SW480 (cell line): ENCODE measurements at regions not wholly inside any gene's neighbourhood (a gene's known extent, or its start where the extent isn't known, plus 50 kb on each side); places are given as distances from the start of the nearest gene placed in this dataset.
A peak's percentile ranks its signal among the peaks of the same experiment; 100 is the strongest.

Experiments used
- DNase-seq: peaks from one replicate; pipeline ENCODE4 v3.0.0-alpha.2; 2016; ENCODE audit warnings: low spot score

GRCh38 chr7:136807598-136807997 is 60.9 kb upstream of the CHRM2 start:
- DNase-seq, result no peak

DNA sequence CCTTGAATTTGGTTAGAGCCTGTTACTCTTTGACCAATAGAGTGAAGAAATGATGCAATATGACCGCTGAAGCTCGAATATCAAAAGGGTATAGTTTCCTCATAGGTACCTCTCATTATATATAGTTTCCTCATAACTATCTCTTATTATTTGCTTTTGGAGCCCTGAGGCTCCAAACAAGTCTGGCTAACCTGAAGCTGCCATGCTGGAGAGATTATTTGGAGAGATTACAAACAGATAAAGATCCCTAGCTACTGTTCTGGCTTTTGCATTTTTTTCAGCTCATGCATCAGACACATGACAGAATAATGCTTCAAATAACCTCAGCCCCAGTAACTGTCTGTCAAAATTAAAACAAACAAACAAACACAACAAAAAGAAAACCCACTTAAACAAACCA is 65.4 kb upstream of the CHRM2 start:
- DNase-seq, result no peak

DNA sequence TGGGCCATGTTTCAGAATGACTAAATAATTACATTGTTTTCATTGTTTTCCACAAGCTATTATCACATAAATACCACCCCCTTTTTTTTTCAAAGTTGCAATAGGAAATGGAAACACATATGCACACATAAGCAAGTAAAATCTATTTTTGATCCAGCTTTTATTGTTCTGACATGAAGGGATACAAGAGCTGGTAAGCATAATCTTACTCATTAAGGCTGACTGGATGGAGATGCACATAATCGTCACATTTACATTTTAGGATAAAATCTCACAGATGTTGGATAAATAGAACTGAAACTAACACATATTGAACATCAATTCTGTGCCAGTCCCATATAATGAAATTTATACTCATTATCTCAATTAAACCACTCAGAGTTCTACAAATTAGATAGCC is 84.5 kb upstream of the CHRM2 start:
- DNase-seq, result no peak

- no peak for DNase-seq
Observed at GRCh38 chr7:136741941-136742340, 126.5 kb upstream of the CHRM2 start.

- DNase-seq, result peak; percentile 8
Observed at GRCh38 chr7:136728945-136729344, 139.5 kb upstream of the CHRM2 start.

DNA sequence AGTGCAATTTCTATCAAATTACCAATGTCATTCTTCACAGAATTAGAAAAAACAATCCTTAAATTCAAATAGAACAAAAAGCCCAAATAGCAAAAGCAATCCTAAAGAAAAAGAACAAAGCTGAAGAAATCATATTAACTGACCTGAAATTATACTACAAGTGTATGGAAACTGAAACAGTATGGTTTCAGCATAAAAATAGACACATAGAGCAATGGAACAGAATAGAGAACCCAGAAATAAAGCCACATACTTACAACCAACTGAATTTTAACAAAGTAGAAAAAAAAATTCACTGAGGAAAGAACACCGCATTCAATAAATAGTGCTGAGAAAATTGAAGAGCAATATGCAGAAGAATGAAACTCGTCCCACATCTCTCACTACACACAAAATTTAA is 142.0 kb upstream of the CHRM2 start:
- DNase-seq, result no peak

- no peak for DNase-seq
Observed at GRCh38 chr7:136717910-136718557, 150.4 kb upstream of the CHRM2 start.

DNA sequence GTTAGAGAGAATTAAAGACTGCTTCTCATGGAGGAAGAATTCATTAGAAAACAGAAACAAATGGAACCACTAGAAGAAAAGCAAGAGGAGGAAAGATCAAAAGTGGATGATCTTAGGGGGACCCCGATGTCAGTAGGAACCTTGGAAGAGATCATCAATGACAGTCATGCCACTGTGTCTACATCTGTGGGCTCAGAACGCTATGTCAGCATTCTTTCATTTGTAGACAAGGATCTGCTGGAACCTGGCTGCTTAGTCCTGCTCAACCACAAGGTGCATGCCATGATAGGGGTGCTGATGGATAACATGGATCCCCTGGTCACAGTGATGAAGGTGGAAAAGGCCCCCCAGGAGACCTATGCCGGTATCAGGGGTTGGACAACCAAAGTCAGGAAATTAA is 154.4 kb upstream of the CHRM2 start:
- DNase-seq, result no peak

DNA sequence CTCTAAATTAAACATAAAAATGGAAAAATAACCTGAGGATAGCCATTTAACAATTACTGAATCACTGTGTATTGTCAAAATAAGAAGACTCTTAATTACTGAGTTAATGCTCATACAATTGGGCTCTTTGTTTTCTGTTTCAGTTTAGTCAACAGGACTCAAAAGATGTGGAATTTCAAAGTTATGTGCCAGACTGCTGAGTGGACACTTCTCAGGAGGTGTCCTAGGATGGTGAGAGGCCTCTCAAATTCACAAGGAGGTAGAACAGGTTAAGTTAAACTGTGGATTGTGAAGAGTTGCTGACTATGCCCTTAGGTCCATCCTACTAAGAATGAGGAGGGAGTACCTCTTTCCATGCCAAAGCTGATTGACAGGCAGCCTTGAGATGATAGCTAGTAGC is 157.7 kb upstream of the CHRM2 start:
- DNase-seq, result no peak

DNA sequence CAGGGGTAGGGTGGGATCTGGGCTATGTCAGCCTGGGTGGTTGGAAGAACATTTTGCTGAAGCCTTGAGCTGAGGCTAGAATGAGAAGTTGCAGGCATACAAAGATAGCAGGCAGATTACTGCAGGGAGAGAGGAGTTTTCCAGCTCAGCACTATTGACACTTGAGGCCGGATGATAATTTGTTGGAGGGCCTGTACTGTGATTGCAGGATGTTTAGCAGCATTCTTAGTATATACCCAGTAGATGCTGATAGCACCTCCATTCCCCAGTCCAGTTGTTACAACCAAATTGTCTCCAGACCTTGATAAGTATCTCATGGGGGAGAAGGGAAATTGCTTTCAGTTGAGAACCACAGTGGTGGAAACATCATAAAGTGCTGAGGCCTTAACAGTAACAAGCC is 158.6 kb upstream of the CHRM2 start:
- no peak for DNase-seq

- no peak for DNase-seq
Observed at GRCh38 chr7:136702913-136703312, 165.5 kb upstream of the CHRM2 start.

- no peak for DNase-seq
Observed at GRCh38 chr7:136698977-136699376, 169.5 kb upstream of the CHRM2 start.

GRCh38 chr7:136698231-136698630 is 170.2 kb upstream of the CHRM2 start:
- no peak for DNase-seq

DNA sequence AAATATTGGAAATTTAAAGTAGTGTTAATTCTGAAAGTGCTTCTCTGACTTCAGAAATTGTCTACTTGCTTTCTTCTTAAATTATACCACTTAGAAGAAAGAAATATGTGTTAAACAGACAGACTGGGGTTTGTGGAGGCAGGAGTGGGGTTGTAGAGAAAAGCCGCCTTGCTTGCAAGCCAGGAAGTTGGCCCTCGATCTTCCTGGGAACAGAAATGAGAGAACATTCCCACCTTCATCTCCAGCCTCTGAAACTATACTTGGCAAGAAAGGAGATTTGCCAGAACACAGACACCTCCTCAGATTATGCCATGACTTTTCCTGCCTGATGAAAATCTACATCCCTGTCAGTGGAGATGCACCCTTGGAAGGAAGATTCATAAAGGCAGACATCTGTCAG is 171.2 kb upstream of the CHRM2 start:
- no peak for DNase-seq

- DNase-seq, result no peak
Observed at GRCh38 chr7:136693166-136694119, 175.0 kb upstream of the CHRM2 start.

DNA sequence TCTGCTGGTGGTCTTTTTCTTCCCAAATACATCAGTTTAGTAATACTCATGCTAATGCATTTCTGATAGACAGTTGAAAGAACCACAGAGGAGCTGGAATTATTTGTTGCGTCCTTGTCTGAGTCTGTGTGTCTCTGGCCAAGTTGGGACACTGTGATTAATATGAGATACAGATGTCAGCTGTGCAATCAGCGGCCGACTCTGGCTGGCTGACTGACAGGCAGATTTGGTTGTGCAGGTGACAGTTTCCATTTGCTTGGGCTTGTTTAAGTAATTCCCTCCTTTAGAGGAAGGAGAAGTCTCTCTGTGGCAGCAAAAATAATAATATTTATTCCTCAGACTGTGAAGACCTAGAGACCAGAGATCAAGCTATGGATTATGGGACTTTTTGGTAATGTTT is 176.2 kb upstream of the CHRM2 start:
- no peak for DNase-seq

- no peak for DNase-seq
Observed at GRCh38 chr7:136688601-136689000, 179.9 kb upstream of the CHRM2 start.

DNA sequence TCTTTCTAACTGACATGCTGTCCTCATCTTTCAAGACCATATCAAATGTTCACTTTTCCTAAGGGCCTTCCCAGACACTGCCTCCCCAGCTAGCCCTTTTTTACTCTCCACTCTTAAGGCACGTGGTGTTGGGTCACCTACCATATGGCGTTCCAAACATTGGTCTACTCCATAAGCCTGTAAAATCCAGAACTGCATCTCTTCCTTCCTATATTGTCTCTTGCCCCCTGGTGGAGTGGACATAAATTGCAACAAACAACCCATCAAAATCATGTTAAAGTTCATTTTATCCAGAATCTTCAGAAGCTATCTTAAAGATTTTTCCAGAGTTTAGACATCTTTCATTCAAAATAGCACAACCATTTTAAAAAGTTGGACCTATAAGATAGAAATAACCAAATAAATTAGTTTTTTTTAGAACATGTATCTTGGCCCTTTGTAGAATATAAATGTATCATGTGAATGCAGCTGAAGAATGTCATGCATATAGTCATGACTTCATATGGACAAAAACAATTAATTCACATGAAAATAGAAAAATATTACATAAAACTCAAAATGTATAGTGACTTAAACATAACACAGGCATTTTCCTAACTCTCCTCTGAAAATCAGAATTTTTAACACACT is 180.6 kb upstream of the CHRM2 start:
- peak; percentile 29 for DNase-seq

DNA sequence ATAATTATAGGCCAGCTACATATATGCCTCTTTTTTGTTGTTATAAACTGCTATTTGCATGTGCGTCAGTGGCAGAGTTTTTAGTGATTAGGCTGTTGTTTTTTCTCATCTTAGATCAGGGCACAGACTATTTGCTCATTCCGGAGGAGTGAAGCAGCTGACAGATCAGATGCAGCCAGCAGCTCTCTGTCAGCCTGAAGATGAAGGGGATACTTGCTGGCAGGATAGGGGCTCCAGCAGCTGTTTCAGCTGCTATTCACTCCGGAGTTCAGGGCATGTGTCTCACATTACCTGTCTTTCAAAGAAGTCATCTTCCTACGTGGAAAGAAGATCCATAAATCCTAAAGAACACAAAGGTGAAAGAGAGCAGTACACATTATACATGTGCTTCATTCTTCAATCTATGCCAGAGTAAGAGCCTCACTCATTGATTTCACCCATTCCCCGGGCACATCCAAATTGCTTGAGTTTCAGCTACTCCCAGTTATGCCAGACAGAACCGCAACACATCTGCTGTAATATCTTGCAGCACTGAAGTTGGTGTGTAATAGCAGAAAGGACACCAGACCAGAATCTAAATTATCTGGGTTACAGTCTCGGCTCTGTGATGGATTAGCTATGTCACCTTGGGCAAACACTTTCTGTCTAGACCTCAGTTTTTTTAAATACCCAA is 182.8 kb upstream of the CHRM2 start:
- DNase-seq, result no peak

DNA sequence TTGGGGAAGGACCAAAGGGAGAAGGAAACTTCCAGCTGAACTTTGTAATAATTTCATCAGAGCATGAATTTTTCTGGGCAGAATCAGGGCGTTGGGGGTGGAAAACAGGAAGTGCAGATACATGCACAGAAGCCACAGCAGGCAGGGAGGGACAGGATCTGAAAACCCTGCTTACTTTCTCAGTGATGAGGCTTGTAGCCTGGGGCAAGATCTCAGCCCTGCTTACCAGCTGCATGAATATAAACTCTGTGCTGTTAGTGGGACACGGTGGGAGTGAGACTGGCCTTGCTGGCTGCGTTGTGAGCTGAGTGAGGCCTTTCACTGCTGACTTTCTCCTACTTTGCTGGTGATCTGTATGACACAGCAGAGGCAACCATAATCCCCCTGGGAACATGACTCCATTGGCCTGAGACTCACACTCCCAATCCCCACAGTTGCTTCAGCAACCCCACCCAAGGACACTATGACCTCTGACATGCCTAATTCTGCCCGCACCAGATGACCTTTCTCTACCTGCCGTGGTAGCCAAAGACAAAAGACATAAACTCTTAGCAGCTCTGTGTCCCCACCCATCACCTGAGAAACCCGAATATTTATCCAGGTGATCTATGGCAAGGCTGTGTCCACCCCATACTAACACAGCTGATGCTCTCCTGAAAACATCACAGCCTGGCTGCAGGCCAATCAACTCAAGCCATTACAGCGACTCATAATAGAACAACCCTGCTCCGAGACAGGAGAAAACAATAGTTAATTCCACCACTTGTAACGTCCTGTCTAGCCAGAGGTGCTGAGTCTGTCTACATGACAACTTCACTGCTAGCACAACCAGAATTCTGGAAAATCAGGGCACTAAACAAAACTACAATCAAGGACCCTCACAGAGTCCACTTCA is 190.7 kb upstream of the CHRM2 start:
- DNase-seq, result no peak

GRCh38 chr7:136667584-136667983 is 200.9 kb upstream of the CHRM2 start:
- DNase-seq, result no peak
